ENCODE measurements at regions not wholly inside any gene's neighbourhood (a gene's known extent, or its start where the extent isn't known, plus 50 kb on each side); places are given as distances from the start of the nearest gene placed in this dataset.

DNA sequence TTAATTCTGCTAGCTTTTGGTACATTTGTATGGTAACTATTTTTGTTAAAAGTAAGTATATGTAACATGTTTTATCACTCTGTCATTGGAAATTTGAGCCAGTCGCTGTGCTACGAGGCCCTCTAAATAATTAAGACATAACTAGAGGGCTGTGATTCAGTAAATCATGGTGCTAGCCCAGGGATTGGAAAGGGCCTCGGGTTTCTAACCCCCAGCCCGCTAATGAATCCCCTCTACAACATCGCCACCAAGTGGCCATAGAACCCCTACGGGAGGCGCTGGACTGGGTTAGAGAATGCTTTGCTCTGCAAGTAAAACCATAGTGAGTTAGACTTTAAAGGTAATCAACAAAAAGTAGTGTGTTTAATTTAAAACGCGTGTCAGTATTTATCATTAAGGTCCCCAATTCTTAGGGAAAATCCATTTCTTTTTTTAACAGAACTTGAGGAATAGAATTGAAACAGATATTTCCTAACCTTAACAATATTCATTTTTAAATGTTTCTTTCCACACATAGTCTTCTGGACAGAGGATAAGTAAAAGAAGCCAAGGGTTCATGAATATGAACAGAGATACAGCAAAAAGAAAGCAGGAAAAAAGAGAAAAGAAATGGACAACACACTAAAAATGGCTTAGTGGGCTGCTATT, 744.7 kb downstream of the EPHA3 start:
- Histone ChIP-seq H3K4me1 (ENCODE audit: control insufficient read depth in 1 of 2, insufficient read depth in 1 of 2, low read depth in 1 of 2, low read length in 1 of 2) (no peaks in the 10 kb centered on the region), H3K27ac (no peak overlapping the region), H3K4me3 (ENCODE audit: low read depth in 1 of 2, low read length in 1 of 2) (no peak overlapping the region), H3K36me3 (no peaks in the 10 kb centered on the region), H3K9me3 (no peaks in the 10 kb centered on the region), H3K27me3 (no peaks in the 10 kb centered on the region)
- TF ChIP-seq, protein P1, sequence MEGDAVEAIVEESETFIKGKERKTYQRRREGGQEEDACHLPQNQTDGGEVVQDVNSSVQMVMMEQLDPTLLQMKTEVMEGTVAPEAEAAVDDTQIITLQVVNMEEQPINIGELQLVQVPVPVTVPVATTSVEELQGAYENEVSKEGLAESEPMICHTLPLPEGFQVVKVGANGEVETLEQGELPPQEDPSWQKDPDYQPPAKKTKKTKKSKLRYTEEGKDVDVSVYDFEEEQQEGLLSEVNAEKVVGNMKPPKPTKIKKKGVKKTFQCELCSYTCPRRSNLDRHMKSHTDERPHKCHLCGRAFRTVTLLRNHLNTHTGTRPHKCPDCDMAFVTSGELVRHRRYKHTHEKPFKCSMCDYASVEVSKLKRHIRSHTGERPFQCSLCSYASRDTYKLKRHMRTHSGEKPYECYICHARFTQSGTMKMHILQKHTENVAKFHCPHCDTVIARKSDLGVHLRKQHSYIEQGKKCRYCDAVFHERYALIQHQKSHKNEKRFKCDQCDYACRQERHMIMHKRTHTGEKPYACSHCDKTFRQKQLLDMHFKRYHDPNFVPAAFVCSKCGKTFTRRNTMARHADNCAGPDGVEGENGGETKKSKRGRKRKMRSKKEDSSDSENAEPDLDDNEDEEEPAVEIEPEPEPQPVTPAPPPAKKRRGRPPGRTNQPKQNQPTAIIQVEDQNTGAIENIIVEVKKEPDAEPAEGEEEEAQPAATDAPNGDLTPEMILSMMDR (IDR thresholded peaks at IDR 0.05) = no peak

DNA sequence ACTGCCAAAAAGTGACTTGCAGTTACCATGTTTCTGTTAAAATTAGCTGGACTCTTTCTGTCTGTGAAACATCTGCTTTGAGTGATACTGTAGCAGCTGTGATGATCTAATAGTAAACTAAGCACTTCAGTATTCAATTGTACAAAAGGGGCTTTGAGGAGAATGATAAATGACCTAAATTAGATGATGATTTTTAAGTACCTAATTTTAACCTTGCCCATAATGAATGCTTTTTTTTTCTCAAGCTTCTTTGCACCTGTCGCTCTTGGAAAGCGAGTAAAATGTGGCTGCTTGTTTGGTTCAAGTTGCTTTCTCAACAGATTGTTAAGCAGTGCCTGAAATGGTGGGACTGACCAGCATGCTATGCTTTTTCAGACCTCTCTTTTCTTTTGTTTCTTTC, 752.3 kb downstream of the EPHA3 start:
- Histone ChIP-seq H3K9me3 (no peaks in the 10 kb centered on the region), H3K4me1 (ENCODE audit: control insufficient read depth in 1 of 2, insufficient read depth in 1 of 2, low read depth in 1 of 2, low read length in 1 of 2) (no peaks in the 10 kb centered on the region), H3K36me3 (no peaks in the 10 kb centered on the region), H3K4me3 (ENCODE audit: low read depth in 1 of 2, low read length in 1 of 2) (no peak overlapping the region), H3K27ac (no peak overlapping the region), H3K27me3 (no peaks in the 10 kb centered on the region)
- TF ChIP-seq, protein P1 (IDR thresholded peaks at IDR 0.05) = no peak

DNA sequence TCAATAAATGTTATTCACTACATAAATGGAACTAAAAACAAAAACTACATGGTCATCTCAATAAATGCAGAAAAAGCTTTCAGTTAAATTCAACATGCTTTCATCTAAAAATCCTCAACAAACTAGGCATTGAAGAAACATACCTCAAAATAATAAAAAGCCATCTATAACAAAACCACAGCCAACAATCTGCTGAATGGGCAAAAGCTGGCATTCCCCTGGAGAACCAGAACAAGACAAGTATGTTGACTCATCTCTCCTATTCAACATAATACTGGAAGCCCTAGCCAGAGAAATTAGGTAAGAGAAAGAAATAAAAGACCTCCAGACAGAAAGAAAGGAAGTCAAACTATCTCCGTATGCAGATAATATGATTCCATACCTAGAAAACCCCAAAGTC, 759.9 kb downstream of the EPHA3 start:
- Histone ChIP-seq H3K4me3 (ENCODE audit: low read depth in 1 of 2, low read length in 1 of 2) (no peak overlapping the region), H3K36me3 (no peaks in the 10 kb centered on the region), H3K27ac (no peak overlapping the region), H3K27me3 (no peaks in the 10 kb centered on the region), H3K9me3 (no peaks in the 10 kb centered on the region), H3K4me1 (ENCODE audit: control insufficient read depth in 1 of 2, insufficient read depth in 1 of 2, low read depth in 1 of 2, low read length in 1 of 2) (no peaks in the 10 kb centered on the region)
- TF ChIP-seq, protein P1 (IDR thresholded peaks at IDR 0.05) = no peak

GRCh38 chr3:89876116-89876515, 768.7 kb downstream of the EPHA3 start:
- Histone ChIP-seq H3K27me3 (no peaks in the 10 kb centered on the region), H3K27ac (no peak overlapping the region), H3K4me1 (ENCODE audit: control insufficient read depth in 1 of 2, insufficient read depth in 1 of 2, low read depth in 1 of 2, low read length in 1 of 2) (no peaks in the 10 kb centered on the region), H3K9me3 (no peaks in the 10 kb centered on the region), H3K36me3 (no peaks in the 10 kb centered on the region), H3K4me3 (ENCODE audit: low read depth in 1 of 2, low read length in 1 of 2) (no peak overlapping the region)
- TF ChIP-seq, protein P1 (IDR thresholded peaks at IDR 0.05) = no peak

DNA sequence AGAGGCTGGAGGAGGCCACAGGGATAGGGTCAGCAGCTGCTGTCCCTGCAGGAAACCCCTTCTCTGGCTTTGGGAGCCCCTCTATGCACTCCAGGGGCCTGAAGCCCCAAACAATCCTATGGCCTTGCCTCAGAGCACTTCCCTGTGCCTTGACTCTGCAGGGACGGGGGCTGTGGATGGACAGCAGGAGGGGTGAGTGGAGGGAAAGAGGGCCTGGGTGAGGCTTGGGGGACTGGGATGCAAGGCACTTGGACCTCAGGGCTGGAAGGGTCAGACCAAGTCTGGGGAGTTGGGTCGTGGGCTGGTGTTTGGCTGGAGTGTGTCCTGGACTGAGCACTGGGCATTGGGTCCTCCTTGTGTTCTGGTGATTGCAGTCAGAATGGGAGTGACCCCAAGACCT, 769.8 kb downstream of the EPHA3 start:
- H3K4me3 ChIP-seq (ENCODE audit: low read depth in 1 of 2, low read length in 1 of 2) = no peak overlapping the region
- H3K27ac ChIP-seq = no peak overlapping the region
- H3K9me3 ChIP-seq = no peaks in the 10 kb centered on the region
- H3K36me3 ChIP-seq = no peaks in the 10 kb centered on the region
- no peaks in the 10 kb centered on the region for H3K4me1 ChIP-seq (ENCODE audit: control insufficient read depth in 1 of 2, insufficient read depth in 1 of 2, low read depth in 1 of 2, low read length in 1 of 2)
- H3K27me3 ChIP-seq = no peaks in the 10 kb centered on the region
- TF ChIP-seq, protein P1 (IDR thresholded peaks at IDR 0.05) = no peak
